Middle frontal gyrus (tissue), 1 donor: ENCODE measurements at regions not wholly inside any gene's neighbourhood (a gene's known extent, or its start where the extent isn't known, plus 50 kb on each side); places are given as distances from the start of the nearest gene placed in this dataset.
"Not testable (repeated sequence)": the region's sequence is repeated elsewhere in the genome, so short reads cannot be mapped to it uniquely, and the experiment has no call there.

Source experiments
- DNase-seq: peaks from one replicate; pipeline ENCODE4 v3.0.0-alpha.2; 2015; ENCODE audit warnings: low spot score; ENCODE audit errors: extremely low spot score

DNA sequence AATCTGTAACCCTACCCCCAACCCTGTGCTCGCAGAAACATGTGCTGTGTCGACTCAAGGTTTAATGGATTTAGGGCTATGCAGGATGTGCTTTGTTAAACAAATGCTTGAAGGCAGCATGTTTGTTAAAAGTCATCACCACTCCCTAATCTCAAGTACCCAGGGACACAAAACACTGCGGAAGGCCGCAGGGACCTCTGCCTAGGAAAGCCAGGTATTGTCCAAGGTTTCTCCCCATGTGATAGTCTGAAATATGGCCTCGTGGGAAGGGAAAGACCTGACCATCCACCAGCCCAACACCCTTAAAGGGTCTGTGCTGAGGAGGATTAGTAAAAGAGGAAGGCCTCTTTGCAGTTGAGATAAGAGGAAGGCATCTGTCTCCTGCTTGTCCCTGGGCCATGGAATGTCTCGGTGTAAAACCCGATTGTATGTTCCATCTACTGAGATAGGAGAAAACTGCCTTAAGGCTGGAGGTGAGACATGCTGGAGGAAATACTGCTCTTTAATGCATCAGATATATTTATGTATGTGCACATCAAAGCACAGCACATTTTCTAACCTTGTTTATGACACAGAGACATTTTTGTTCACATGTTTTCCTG, 94.4 kb downstream of the LSM3 start:
- DNase-seq, result not testable (repeated sequence)

GRCh38 chr3:14273901-14274611, 95.4 kb downstream of the LSM3 start:
- no peak for DNase-seq

GRCh38 chr3:14274612-14274936, 96.0 kb downstream of the LSM3 start:
- DNase-seq, result no peak

- no peak for DNase-seq
These were observed 96.7 kb downstream of the LSM3 start for GRCh38 chr3:14274999-14275961.

- DNase-seq, result no peak
These were observed 97.6 kb downstream of the LSM3 start for GRCh38 chr3:14275962-14276909.

GRCh38 chr3:14277557-14277956, 98.9 kb downstream of the LSM3 start:
- no peak for DNase-seq

GRCh38 chr3:14278265-14278798, 99.7 kb downstream of the LSM3 start:
- no peak for DNase-seq

GRCh38 chr3:14278799-14279625, 100.4 kb downstream of the LSM3 start:
- DNase-seq, result no peak

- no peak for DNase-seq
These were observed 101.0 kb downstream of the LSM3 start for GRCh38 chr3:14279626-14280061.

- no peak for DNase-seq
These were observed 101.7 kb downstream of the LSM3 start for GRCh38 chr3:14280326-14280725.

DNA sequence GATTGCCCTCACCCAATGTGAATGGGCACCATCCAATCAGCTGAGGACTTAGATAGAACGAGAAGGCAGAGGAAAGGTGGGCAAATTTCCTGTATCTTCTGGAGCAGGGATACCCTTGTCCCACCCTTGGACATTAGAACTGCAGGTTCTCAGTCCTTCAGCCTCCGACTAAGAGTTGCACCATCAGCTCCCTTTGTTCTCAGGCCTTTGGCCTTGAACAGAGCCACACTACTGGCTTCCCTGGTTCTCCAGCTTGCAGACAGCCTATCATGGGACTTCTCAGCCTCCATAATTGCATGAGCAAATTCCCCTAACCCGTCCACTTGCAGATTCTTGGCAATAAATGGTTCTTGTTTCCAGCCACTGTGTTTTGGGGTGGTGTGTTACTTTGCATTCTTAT, 102.4 kb downstream of the LSM3 start:
- DNase-seq, result no peak

DNA sequence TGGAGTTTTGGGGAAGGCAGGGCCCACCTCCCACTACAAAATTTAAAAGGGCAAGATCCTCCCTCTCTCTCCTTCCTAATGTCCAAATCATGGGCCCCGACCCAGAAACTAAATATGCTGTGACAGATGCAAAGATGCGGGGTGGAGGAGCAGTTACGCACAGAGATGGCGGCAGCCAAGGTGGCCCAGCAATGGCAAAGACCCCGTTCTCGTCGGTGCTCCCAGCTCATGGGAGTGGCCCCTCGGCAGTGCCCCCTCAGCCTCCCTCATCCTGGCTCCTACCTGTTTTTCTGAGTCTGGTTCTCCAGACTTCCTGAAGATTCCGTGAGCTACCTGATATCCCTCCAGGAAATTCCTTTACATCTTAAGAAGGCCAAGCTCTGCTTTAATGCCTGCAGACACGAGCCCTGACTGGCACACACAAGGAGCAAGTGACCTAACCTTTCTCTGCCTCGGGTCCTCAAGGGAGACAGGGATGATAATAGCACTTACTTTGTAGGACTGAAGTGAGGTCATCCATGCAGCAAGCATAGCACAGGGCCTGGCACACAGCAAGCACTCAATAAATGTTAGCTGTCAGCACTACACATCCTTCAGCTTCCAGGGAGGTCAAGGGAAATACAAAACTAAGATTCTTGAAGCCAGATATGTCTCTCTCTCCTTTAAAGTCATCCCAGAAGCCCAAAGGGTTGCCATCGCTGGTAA, 103.5 kb downstream of the LSM3 start:
- DNase-seq, result no peak

GRCh38 chr3:14282706-14283075, 104.1 kb downstream of the LSM3 start:
- DNase-seq, result no peak

GRCh38 chr3:14283092-14283812, 104.6 kb downstream of the LSM3 start:
- DNase-seq, result no peak

- no peak for DNase-seq
These were observed 105.3 kb downstream of the LSM3 start for GRCh38 chr3:14283813-14284438.

- DNase-seq, result no peak
These were observed 106.3 kb downstream of the LSM3 start for GRCh38 chr3:14284694-14285547.

DNA sequence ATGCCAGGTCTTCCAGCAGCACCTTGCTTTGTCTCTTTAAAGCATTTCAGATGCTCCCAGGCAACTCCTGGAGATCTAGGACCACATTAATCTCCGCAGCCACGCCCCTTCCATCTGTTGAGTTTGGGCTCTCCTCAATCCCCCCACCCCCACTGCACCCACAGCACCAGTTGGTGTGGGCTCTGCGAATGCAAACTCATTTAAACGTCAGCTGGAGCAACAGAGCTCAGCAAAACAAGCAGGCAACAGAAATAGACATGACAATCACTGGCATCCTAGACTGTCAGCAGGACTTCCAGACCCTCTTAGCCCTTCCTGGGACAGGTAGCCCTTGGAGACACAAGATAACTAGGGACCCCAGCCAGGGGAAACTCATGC, 106.9 kb downstream of the LSM3 start:
- no peak for DNase-seq
